Islet of Langerhans (tissue), 1 donor: ENCODE measurements at regions not wholly inside any gene's neighbourhood (a gene's known extent, or its start where the extent isn't known, plus 50 kb on each side); places are given as distances from the start of the nearest gene placed in this dataset.
"Not testable (repeated sequence)": the region's sequence is repeated elsewhere in the genome, so short reads cannot be mapped to it uniquely, and the experiment has no call there.

Source experiments
- FAIRE-seq: peaks from one replicate; lab custom pipeline; 2011; peaks lifted over from hg19 to GRCh38; lab: Jason Lieb, UNC

GRCh38 chr13:27327633-27328032 is 57.0 kb downstream of the RASL11A start:
- FAIRE-seq: no peak

- no peak for FAIRE-seq
Measured at GRCh38 chr13:27329210-27329609, 58.6 kb downstream of the RASL11A start.

GRCh38 chr13:27334774-27335435 is 64.3 kb downstream of the RASL11A start:
- no peak for FAIRE-seq

GRCh38 chr13:27336014-27336673 is 65.5 kb downstream of the RASL11A start:
- FAIRE-seq: no peak

GRCh38 chr13:27338207-27338606 is 67.6 kb downstream of the RASL11A start:
- FAIRE-seq: no peak

GRCh38 chr13:27338816-27339215 is 68.2 kb downstream of the RASL11A start:
- FAIRE-seq: no peak

- FAIRE-seq: no peak
Measured at GRCh38 chr13:27339299-27339698, 68.7 kb downstream of the RASL11A start.

GRCh38 chr13:27341616-27342015 is 71.0 kb downstream of the RASL11A start:
- no peak for FAIRE-seq

- no peak for FAIRE-seq
Measured at GRCh38 chr13:27347211-27347772, 76.7 kb downstream of the RASL11A start.

- FAIRE-seq: no peak
Measured at GRCh38 chr13:27348461-27348860, 76.0 kb upstream of the GTF3A start.

GRCh38 chr13:27349458-27349857 is 75.0 kb upstream of the GTF3A start:
- FAIRE-seq: no peak

- FAIRE-seq: not testable (repeated sequence)
Measured at GRCh38 chr13:27350825-27351224, 73.6 kb upstream of the GTF3A start.

GRCh38 chr13:27352698-27353097 is 71.7 kb upstream of the GTF3A start:
- FAIRE-seq: no peak

GRCh38 chr13:27353166-27353583 is 71.2 kb upstream of the GTF3A start:
- no peak for FAIRE-seq

- FAIRE-seq: no peak
Measured at GRCh38 chr13:27353708-27354107, 70.7 kb upstream of the GTF3A start.

- no peak for FAIRE-seq
Measured at GRCh38 chr13:27354379-27354778, 70.0 kb upstream of the GTF3A start.

- no peak for FAIRE-seq
Measured at GRCh38 chr13:27355894-27356293, 68.5 kb upstream of the GTF3A start.

GRCh38 chr13:27358420-27358819 is 66.0 kb upstream of the GTF3A start:
- no peak for FAIRE-seq

- FAIRE-seq: peak; percentile 91
Measured at GRCh38 chr13:27359199-27359821, 65.1 kb upstream of the GTF3A start.

- FAIRE-seq: no peak
Measured at GRCh38 chr13:27360562-27360961, 63.9 kb upstream of the GTF3A start.

- peak; percentile 66 for FAIRE-seq
Measured at GRCh38 chr13:27362064-27362751, 62.2 kb upstream of the GTF3A start.

GRCh38 chr13:27363637-27364036 is 60.8 kb upstream of the GTF3A start:
- not testable (repeated sequence) for FAIRE-seq

- FAIRE-seq: no peak
Measured at GRCh38 chr13:27367570-27367969, 56.8 kb upstream of the GTF3A start.
